Kidney (tissue), 13 donors: ENCODE measurements at regions not wholly inside any gene's neighbourhood (a gene's known extent, or its start where the extent isn't known, plus 50 kb on each side); places are given as distances from the start of the nearest gene placed in this dataset.

Experiments
- DNase-seq, 5 donors: peaks; one replicate each; pipeline ENCODE4 v3.0.0-alpha.2; 2013 to 2020
- FAIRE-seq: peaks from 2 replicates; lab custom pipeline; 2012; peaks lifted over from hg19 to GRCh38; lab: Jason Lieb, UNC
- H3K27ac ChIP-seq, 2 donors: one replicate each; pipeline ENCODE4 v1.7.0; 2013; ENCODE audit warnings: low read depth in 2 of 2, low read length in 2 of 2, inconsistent platforms in 1 of 2
- H3K27me3 ChIP-seq: one replicate; pipeline ENCODE4 v1.7.1; 2013; ENCODE audit warnings: low read length, inconsistent platforms; ENCODE audit not compliant: control insufficient read depth, insufficient read depth
- H3K36me3 ChIP-seq, 3 donors: one replicate each; pipeline versions ENCODE4 v1.7.0 to v1.7.1; 2013; ENCODE audit warnings: low read length in 3 of 3, control low read depth in 1 of 3, inconsistent platforms in 1 of 3; ENCODE audit not compliant: insufficient read depth in 3 of 3, control insufficient read depth in 2 of 3
- H3K4me1 ChIP-seq, 3 donors: one replicate each; pipeline versions ENCODE4 v1.7.0 to v1.7.1; 2013; ENCODE audit warnings: low read length in 3 of 3, inconsistent platforms in 1 of 3, low read depth in 1 of 3; ENCODE audit not compliant: control insufficient read depth in 2 of 3, insufficient read depth in 2 of 3
- H3K4me3 ChIP-seq, 3 donors: one replicate each; pipeline versions ENCODE4 v1.7.0 to v1.8.1; 2013; ENCODE audit warnings: low read length in 3 of 3, control low read depth in 1 of 3, inconsistent platforms in 1 of 3
- H3K9ac ChIP-seq, 3 donors: one replicate each; pipeline versions ENCODE4 v1.7.0 to v1.7.1; 2013; ENCODE audit warnings: low read length in 3 of 3, control low read depth in 1 of 3, inconsistent platforms in 1 of 3
- H3K9me3 ChIP-seq, 3 donors: one replicate each; pipeline versions ENCODE4 v1.7.0 to v1.7.1; 2013; ENCODE audit warnings: low read length in 3 of 3, control low read depth in 1 of 3, inconsistent platforms in 1 of 3; ENCODE audit not compliant: control insufficient read depth in 2 of 3, insufficient read depth in 1 of 3
- intact Hi-C: fragments of 100-400 bp; cut with DNase I; formaldehyde crosslinking; loops from one replicate; pipeline ENCODE4 v1.11.1; 2022
- TF ChIP-seq, protein P1 (sequence below): IDR thresholded peaks from 3 replicates; pipeline ENCODE4 v1.5.1; 2012; ENCODE audit warnings: mild to moderate bottlenecking, moderate library complexity, borderline replicate concordance; ENCODE audit not compliant: insufficient read depth; ENCODE audit errors: extremely low read depth
- donor health status: control.
- donor health status: control.
- donor health status: control.
- donor health status: control.
- donor health status: control.
- donor health status: DM: yes; HTN: yes; CAD: no.
- donor health status: Normal renal cell carcinoma (clear cell type).

GRCh38 chr16:26877421-26877820 lies 189.3 kb upstream of the C16orf82 start:
- Histone ChIP-seq H3K4me1 (no peaks in the 10 kb centered on the region), H3K27me3 (no peaks in the 10 kb centered on the region), H3K4me3 (no peak overlapping the region), H3K9ac (no peak overlapping the region), H3K36me3 (no peaks in the 10 kb centered on the region), H3K9me3 (peaks cover 0 to 4% (median 0%) of the 10 kb centered on the region in 3 donors), H3K27ac (no peak overlapping the region)
- DNase-seq = no peak
- TF ChIP-seq, protein P1, sequence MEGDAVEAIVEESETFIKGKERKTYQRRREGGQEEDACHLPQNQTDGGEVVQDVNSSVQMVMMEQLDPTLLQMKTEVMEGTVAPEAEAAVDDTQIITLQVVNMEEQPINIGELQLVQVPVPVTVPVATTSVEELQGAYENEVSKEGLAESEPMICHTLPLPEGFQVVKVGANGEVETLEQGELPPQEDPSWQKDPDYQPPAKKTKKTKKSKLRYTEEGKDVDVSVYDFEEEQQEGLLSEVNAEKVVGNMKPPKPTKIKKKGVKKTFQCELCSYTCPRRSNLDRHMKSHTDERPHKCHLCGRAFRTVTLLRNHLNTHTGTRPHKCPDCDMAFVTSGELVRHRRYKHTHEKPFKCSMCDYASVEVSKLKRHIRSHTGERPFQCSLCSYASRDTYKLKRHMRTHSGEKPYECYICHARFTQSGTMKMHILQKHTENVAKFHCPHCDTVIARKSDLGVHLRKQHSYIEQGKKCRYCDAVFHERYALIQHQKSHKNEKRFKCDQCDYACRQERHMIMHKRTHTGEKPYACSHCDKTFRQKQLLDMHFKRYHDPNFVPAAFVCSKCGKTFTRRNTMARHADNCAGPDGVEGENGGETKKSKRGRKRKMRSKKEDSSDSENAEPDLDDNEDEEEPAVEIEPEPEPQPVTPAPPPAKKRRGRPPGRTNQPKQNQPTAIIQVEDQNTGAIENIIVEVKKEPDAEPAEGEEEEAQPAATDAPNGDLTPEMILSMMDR = no peak
- intact Hi-C loops = no loop called here
- no peak for FAIRE-seq

GRCh38 chr16:26885674-26886073 lies 181.1 kb upstream of the C16orf82 start:
- DNase-seq = no peak
- FAIRE-seq = no peak
- Histone ChIP-seq H3K4me3 (no peak overlapping the region), H3K36me3 (no peaks in the 10 kb centered on the region), H3K4me1 (no peaks in the 10 kb centered on the region), H3K9ac (no peak overlapping the region), H3K27ac (no peak overlapping the region), H3K27me3 (no peaks in the 10 kb centered on the region), H3K9me3 (peaks cover 0 to 7% (median 0%) of the 10 kb centered on the region in 3 donors)
- TF ChIP-seq, protein P1 = no peak
- intact Hi-C loops = no loop called here

- Histone ChIP-seq H3K36me3 (no peaks in the 10 kb centered on the region), H3K4me3 (no peak overlapping the region), H3K27me3 (no peaks in the 10 kb centered on the region), H3K9me3 (peaks cover 0 to 7% (median 0%) of the 10 kb centered on the region in 3 donors), H3K9ac (no peak overlapping the region), H3K4me1 (no peaks in the 10 kb centered on the region), H3K27ac (no peak overlapping the region)
- intact Hi-C loops = no loop called here
- TF ChIP-seq, protein P1 = no peak
- DNase-seq = no peak
- FAIRE-seq = no peak
These were observed 177.0 kb upstream of the C16orf82 start for GRCh38 chr16:26889740-26890139.

DNA sequence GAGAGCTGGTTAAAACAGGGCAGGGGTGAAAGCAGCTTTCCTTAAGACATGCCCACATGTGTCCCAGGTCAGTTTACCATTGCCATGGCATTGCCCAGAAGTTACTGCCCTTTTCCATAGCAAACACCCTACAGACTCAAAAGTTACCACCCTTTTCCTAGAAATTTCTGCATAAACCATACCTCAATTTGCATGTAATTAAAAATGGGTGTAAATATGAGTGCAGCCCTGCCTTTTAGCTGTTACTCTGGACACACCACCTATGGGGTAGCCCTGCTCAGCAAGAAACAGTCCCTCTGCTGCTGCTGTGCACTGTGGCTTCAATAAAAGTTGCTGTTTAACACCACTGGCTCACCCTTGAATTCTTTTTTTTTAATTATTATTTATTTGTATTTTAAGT lies 168.5 kb upstream of the C16orf82 start:
- Histone ChIP-seq H3K27me3 (no peaks in the 10 kb centered on the region), H3K36me3 (no peaks in the 10 kb centered on the region), H3K4me1 (no peaks in the 10 kb centered on the region), H3K9me3 (no peaks in the 10 kb centered on the region), H3K4me3 (no peak overlapping the region), H3K9ac (no peak overlapping the region), H3K27ac (no peak overlapping the region)
- TF ChIP-seq, protein P1 = no peak
- FAIRE-seq (no peak), DNase-seq (no peak)
- intact Hi-C loops = no loop called here
